Thyroid gland (tissue), 4 donors: ENCODE measurements at regions not wholly inside any gene's neighbourhood (a gene's known extent, or its start where the extent isn't known, plus 50 kb on each side); places are given as distances from the start of the nearest gene placed in this dataset.
"Not testable (repeated sequence)": the region's sequence is repeated elsewhere in the genome, so short reads cannot be mapped to it uniquely, and the experiment has no call there.

ENCODE experiments used
- DNase-seq, 2 donors: peaks; one replicate each; pipeline ENCODE4 v3.0.0-alpha.2; 2019
- H3K27ac ChIP-seq, 3 donors: fragments of 200-600 bp; sonication (generic); 1 replicate in 2 of 3; 2 replicates in 1 of 3; pipeline ENCODE4 v1.5.1; 2016 to 2019; ENCODE audit warnings: mild to moderate bottlenecking in 1 of 3, moderate library complexity in 1 of 3
- H3K27me3 ChIP-seq: fragments of 200-600 bp; sonication (generic); one replicate; pipeline ENCODE4 v1.5.1; 2019
- H3K36me3 ChIP-seq, 2 donors: fragments of 200-600 bp; sonication (generic); one replicate each; pipeline ENCODE4 v1.5.1; 2016 to 2019
- H3K4me1 ChIP-seq, 2 donors: fragments of 200-600 bp; sonication (generic); one replicate each; pipeline ENCODE4 v1.5.1; 2017 to 2019
- H3K4me3 ChIP-seq, 3 donors: fragments of 200-600 bp; sonication (generic); replicated peaks in 1 of 3; 1 replicate in 2 of 3; 2 replicates in 1 of 3; pipeline ENCODE4 v1.5.1; 2016; ENCODE audit warnings: mild to moderate bottlenecking in 1 of 3
- H3K9me3 ChIP-seq: fragments of 200-600 bp; sonication (generic); one replicate; pipeline ENCODE4 v1.5.1; 2017
- CTCF ChIP-seq, 6 experiments: fragments of 200-600 bp in 3 of 6; fragments of 450-650 bp in 3 of 6; sonication (generic) in 3 of 6; IDR thresholded peaks; one replicate each; pipeline ENCODE4 v1.5.1; 2016 to 2019; ENCODE audit warnings: antibody characterized with exemption in 6 of 6, mild to moderate bottlenecking in 2 of 6, inconsistent platforms in 1 of 6, moderate library complexity in 1 of 6
- POLR2A ChIP-seq, 2 donors: fragments of 450-650 bp; IDR thresholded peaks; one replicate each; pipeline ENCODE4 v1.6.1; 2017; ENCODE audit warnings: antibody characterized with exemption in 2 of 2, mild to moderate bottlenecking in 2 of 2, moderate library complexity in 1 of 2
- WGBS, 2 donors: methylation state at CpG; one replicate each; pipeline ENCODE4 v1.1.5; 2017; 5-methylcytosine and 5-hydroxymethylcytosine counted together
- intact Hi-C: fragments of 100-400 bp; cut with DNase I; formaldehyde crosslinking; loops from one replicate; pipeline ENCODE4 v1.15.1; 2023

GRCh38 chr4:19557161-19557560 lies 694.5 kb upstream of the SLIT2 start:
- Histone ChIP-seq H3K27ac (no peak overlapping the region), H3K27me3 (no peaks in the 10 kb centered on the region), H3K9me3 (no peaks in the 10 kb centered on the region), H3K4me1 (no peaks in the 10 kb centered on the region), H3K4me3 (no peak overlapping the region), H3K36me3 (no peaks in the 10 kb centered on the region)
- intact Hi-C loops: no loop called here
- TF ChIP-seq POLR2A (IDR thresholded peaks at IDR 0.05): no peak
- TF ChIP-seq CTCF (IDR thresholded peaks at IDR 0.05): no peak
- 78 to 90% methylated on average over 2 of the region's 2 CpGs for WGBS, 2 donors
- DNase-seq: no peak

GRCh38 chr4:19556276-19556675 lies 695.4 kb upstream of the SLIT2 start:
- intact Hi-C loops, H3K9me3 ChIP-seq, H3K27ac ChIP-seq, H3K27me3 ChIP-seq, H3K4me1 ChIP-seq, H3K4me3 ChIP-seq, H3K36me3 ChIP-seq, DNase-seq: not testable (repeated sequence)
- WGBS, 2 donors: 93 to 95% methylated on average over 10 of the region's 10 CpGs

- no peak overlapping the region for H3K4me3 ChIP-seq
- intact Hi-C loops: no loop called here
Measured at GRCh38 chr4:19547463-19547862, 704.2 kb upstream of the SLIT2 start.

GRCh38 chr4:19544446-19545125 lies 707.1 kb upstream of the SLIT2 start:
- Histone ChIP-seq H3K4me3 (no peak overlapping the region), H3K27me3 (no peaks in the 10 kb centered on the region), H3K36me3 (no peaks in the 10 kb centered on the region), H3K4me1 (no peaks in the 10 kb centered on the region), H3K9me3 (no peaks in the 10 kb centered on the region), H3K27ac (no peak overlapping the region)
- 81 to 85% methylated on average over 4 of the region's 4 CpGs for WGBS, 2 donors
- intact Hi-C loops: no loop called here
- no peak for DNase-seq
- TF ChIP-seq POLR2A (IDR thresholded peaks at IDR 0.05): no peak
- TF ChIP-seq CTCF (IDR thresholded peaks at IDR 0.05): no peak

More at GRCh38 chr4:19547463-19547862, 704.2 kb upstream of the SLIT2 start:
- DNase-seq: no peak
- no peak for TF ChIP-seq POLR2A (IDR thresholded peaks at IDR 0.05)
- Histone ChIP-seq H3K4me1 (no peaks in the 10 kb centered on the region), H3K36me3 (no peaks in the 10 kb centered on the region), H3K27me3 (no peaks in the 10 kb centered on the region), H3K9me3 (no peaks in the 10 kb centered on the region), H3K27ac (no peak overlapping the region)
- 82 to 87% methylated on average over 2 of the region's 2 CpGs for WGBS, 2 donors

GRCh38 chr4:19540859-19541540 lies 710.7 kb upstream of the SLIT2 start:
- Histone ChIP-seq H3K4me1 (no peaks in the 10 kb centered on the region), H3K27ac (no peak overlapping the region), H3K27me3 (no peaks in the 10 kb centered on the region), H3K4me3 (no peak overlapping the region), H3K36me3 (no peaks in the 10 kb centered on the region), H3K9me3 (no peaks in the 10 kb centered on the region)
- TF ChIP-seq POLR2A (IDR thresholded peaks at IDR 0.05): no peak
- no peak for TF ChIP-seq CTCF (IDR thresholded peaks at IDR 0.05)
- WGBS, 2 donors: 86 to 92% methylated on average over 6 of the region's 6 CpGs
- intact Hi-C loops: no loop called here
- DNase-seq: no peak

- intact Hi-C loops: no loop called here
- H3K4me3 ChIP-seq: no peak overlapping the region
- no peak for DNase-seq
- WGBS, 2 donors: 73 to 80% methylated on average over 3 of the region's 3 CpGs
- no peak overlapping the region for H3K27ac ChIP-seq
- H3K9me3 ChIP-seq: no peaks in the 10 kb centered on the region
- H3K4me1 ChIP-seq: no peaks in the 10 kb centered on the region
- H3K36me3 ChIP-seq: no peaks in the 10 kb centered on the region
- TF ChIP-seq CTCF (IDR thresholded peaks at IDR 0.05): no peak
- H3K27me3 ChIP-seq: no peaks in the 10 kb centered on the region
Measured at GRCh38 chr4:19539201-19539600, 712.5 kb upstream of the SLIT2 start.
